ENCODE measurements at regions not wholly inside any gene's neighbourhood (a gene's known extent, or its start where the extent isn't known, plus 50 kb on each side); places are given as distances from the start of the nearest gene placed in this dataset.

- in situ Hi-C loops (cut with HindIII; ENCODE audit: low pct_ligation_motif_present, low pct_unique_long_range_greater_than_20kb, low sequenced_read_pairs) = no loop called here
- no peak for DNase-seq
Observed at GRCh38 chr9:88237479-88237961, 99.2 kb upstream of the SPATA31C2 start.

DNA sequence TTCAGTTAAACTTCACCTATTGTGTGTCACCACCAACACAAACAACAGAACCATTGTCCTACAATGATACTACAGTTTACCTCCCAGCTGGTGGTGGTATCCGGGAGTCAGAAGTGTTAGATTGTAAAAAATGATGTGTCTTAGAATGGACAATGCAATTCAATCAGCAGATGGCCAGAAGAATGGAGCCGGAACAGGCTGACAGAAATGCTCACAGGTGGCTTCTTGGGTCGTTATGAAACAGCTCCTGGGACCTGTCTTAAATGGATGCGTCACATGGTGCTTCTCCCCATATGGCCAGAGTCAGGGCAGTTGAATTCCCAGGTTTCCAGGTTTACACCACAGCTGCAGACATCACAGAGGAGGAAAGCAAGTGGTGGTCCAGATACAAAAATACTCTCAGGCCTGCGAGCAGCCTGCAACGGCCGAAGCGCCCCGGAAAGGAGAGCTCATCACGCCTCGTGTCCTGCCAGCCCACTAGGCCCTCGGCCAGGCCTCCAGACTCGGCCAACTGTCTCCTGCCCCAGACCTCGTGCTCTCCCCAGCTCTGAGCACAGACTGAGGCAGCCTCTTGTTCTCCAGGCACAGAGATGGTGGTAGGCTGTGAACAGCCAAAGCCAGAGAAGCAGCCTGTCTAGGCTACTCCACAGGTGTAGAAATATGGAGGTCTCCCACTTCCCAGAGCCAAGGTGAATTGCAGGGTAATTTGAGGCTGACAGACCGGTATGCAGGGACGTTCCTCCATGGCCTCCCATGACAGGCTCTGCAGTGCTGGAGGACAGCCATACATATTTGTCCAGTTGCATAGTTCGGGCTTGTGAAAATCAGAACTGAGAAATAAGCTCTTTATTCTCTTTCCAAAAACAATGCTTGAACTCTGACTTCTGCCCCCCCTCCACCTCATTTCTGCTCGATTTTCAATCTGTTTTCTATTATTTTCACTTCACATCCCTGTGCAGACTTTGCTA is 98.5 kb upstream of the SPATA31C2 start:
- in situ Hi-C loops (cut with HindIII; ENCODE audit: low pct_ligation_motif_present, low pct_unique_long_range_greater_than_20kb, low sequenced_read_pairs) = no loop called here
- no peak for DNase-seq

DNA sequence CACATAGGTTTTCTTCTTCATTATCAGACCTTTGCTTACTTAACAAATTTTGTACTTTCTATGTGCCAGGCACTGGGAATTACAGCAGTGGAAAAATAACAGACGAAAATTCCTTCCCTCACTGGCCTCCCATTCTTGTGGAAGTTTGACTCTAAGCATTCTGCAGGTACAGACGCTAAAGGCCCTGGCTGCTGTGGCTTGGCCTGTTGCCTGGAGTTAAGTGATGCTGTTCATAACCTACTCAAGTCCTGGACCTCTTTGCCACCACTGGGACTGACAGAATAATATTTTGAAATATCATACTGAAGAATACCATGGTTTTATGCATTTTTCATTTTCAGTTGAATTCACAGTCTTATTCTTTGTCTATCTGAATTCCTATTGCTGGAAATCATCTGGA is 97.3 kb upstream of the SPATA31C2 start:
- in situ Hi-C loops (cut with HindIII; ENCODE audit: low pct_ligation_motif_present, low pct_unique_long_range_greater_than_20kb, low sequenced_read_pairs) = no loop called here
- no peak for DNase-seq

DNA sequence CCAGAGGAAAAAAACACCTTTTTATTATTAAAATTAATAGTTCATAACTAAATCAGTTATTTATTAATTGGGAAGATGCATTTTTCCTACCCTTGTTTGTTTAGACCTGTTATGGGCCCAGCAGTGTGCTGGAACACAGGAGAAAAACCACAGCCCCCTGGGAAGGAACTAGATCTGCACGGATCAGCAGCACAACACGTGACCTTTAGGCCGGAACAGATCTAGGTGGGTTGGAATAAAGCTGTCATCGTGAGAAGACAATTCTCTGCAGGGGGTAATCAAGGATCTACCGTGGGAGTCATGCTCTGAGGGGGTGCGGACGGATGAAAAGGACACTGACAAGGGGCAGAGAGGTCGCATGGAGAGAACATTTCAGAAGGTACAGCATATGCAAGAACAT is 95.8 kb upstream of the SPATA31C2 start:
- in situ Hi-C loops (cut with HindIII; ENCODE audit: low pct_ligation_motif_present, low pct_unique_long_range_greater_than_20kb, low sequenced_read_pairs) = no loop called here
- no peak for DNase-seq

DNA sequence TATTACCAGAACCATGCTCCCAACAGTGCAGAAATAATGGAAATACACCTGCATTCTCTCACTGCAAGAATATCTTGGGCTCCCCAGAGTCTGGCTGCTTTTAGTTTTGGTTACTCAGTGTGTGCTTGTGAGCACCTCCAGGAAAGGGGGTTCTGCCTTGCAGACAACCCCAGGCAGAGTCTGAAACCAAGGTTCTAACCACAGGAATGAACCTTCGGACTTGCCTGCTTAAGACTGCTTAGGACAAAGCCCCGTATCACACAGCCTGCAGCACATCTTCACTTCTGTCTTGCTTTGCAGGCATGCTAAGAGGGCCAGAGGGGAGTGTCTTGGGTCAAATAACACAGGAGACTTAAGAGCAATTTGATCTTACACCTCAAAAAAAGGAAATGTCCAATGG is 94.8 kb upstream of the SPATA31C2 start:
- in situ Hi-C loops (cut with HindIII; ENCODE audit: low pct_ligation_motif_present, low pct_unique_long_range_greater_than_20kb, low sequenced_read_pairs) = no loop called here
- DNase-seq = no peak

GRCh38 chr9:88230612-88231011 is 92.3 kb upstream of the SPATA31C2 start:
- no peak for DNase-seq
- in situ Hi-C loops (cut with HindIII; ENCODE audit: low pct_ligation_motif_present, low pct_unique_long_range_greater_than_20kb, low sequenced_read_pairs) = no loop called here

GRCh38 chr9:88229434-88229833 is 91.2 kb upstream of the SPATA31C2 start:
- in situ Hi-C loops (cut with HindIII; ENCODE audit: low pct_ligation_motif_present, low pct_unique_long_range_greater_than_20kb, low sequenced_read_pairs) = no loop called here

GRCh38 chr9:88224938-88225337 is 86.7 kb upstream of the SPATA31C2 start:
- DNase-seq = no peak
- in situ Hi-C loops (cut with HindIII; ENCODE audit: low pct_ligation_motif_present, low pct_unique_long_range_greater_than_20kb, low sequenced_read_pairs) = no loop called here

More at GRCh38 chr9:88229434-88229833, 91.2 kb upstream of the SPATA31C2 start:
- no peak for DNase-seq

DNA sequence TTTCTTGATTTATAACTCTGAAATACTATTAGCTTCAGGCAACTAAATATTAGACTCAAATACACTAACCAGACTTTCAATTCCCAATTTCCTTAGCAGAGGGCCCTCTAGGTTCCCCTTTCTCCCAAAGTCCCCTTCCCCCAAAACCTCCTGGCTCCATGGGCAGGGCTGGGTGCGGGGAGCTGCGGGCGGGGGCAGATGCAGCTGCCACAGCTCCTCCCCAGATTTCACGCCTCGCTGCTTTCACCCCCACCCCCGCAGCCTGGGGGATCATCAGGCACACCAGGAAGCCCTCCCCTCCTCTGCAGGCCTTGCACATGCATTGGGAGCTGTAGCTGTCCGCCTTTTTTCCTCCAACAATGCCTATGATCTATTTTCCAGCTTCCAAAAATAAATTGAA is 82.8 kb upstream of the SPATA31C2 start:
- in situ Hi-C loops (cut with HindIII; ENCODE audit: low pct_ligation_motif_present, low pct_unique_long_range_greater_than_20kb, low sequenced_read_pairs) = no loop called here
- DNase-seq = no peak

DNA sequence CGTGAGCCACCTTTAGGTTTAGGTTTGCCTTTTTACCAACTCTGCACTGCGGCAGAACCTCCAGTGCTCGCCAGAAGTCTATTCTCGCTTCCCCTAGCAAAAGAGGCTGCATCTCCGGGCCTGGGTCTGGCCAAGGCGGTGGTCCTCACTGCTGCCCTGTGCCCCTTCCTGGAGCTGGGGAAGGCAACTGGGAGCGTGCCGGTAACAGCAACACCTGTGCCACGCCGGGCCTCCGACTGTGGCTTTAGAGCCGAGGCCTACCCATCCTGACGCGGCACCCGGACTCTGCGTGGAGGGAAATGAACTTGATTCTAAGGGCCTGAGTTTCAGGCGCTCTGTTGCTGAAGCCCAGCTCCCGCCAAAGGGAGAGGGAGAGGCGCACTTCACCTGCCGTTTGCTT is 82.4 kb upstream of the SPATA31C2 start:
- in situ Hi-C loops (cut with HindIII; ENCODE audit: low pct_ligation_motif_present, low pct_unique_long_range_greater_than_20kb, low sequenced_read_pairs) = no loop called here
- no peak for DNase-seq

DNA sequence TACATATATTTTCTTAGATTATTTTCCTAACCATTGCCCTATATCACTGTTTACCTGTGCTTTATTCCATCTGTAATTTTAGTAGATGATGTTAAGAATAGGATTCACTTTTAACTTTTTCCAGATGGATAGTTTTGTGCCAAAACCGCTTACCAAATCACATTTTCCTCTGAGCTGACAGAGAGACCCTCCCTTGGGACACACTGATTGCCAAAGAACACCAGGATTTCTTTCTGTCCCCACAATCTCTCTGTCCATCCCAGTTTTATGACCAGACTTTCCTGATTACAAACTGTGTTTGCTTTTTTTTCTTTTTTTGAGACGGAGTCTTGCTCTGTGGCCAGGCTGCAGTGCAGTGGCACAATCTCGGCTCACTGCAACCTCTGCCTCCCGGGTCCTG is 81.3 kb upstream of the SPATA31C2 start:
- no peak for DNase-seq
- in situ Hi-C loops (cut with HindIII; ENCODE audit: low pct_ligation_motif_present, low pct_unique_long_range_greater_than_20kb, low sequenced_read_pairs) = no loop called here

DNA sequence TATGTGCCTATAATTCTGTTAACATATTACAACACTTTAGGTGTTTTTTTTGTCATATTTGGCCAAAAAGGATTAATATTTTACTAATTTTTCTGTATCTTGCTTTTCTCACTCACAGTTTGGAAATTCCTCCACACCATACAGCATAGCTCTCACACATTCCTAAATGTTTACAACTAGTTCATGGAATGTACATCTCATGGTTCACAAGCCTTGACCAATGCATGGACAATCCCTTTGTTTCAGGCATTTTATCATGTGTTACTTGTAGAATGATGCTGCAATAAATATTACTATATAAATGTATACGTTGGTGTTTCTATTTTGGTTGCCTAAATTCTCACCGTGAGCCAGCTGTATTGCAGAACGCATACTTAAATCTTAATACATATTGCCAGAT is 80.5 kb upstream of the SPATA31C2 start:
- in situ Hi-C loops (cut with HindIII; ENCODE audit: low pct_ligation_motif_present, low pct_unique_long_range_greater_than_20kb, low sequenced_read_pairs) = no loop called here
- peak; percentile 17 for DNase-seq

DNA sequence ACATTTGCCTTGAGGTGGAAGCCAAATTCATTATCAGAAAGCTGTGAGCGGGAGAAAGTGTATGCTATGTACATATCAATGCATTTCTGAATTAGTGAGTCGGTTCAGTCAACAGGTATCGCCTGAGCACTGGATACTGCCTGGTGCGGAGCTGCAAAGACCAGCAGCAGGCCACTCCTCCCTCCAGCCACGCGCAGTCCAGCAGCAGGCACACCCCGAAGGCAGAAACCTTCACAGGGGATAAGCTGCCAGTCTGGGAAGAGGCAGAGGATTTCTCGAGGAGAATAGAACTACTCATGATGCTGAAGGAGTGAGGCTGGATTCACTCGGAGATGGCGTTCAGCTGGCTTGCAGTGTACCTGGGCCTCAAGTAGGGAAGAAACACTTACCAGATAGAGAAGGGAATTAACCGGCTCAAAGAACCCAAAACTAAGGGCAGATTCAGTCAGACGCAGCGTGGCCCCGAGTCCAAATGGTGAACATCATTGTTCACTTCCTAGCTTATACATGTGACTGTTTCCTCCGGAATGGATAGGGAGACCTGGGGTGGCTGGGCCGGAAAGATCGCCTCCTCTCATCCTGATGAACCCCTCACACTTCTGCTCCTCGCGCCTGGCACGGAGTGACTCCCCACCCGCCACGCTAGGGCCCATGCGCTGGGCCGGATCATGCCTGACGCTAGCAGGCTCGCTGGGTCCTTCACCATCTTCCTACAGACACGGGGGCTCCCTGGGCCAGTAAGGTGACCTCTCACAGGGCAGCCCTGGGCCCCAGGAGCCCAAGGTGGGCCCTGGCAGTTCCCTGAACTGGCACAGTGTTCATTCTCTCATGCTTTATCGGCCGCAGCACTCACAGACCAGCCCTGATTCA is 78.1 kb upstream of the SPATA31C2 start:
- in situ Hi-C loops (cut with HindIII; ENCODE audit: low pct_ligation_motif_present, low pct_unique_long_range_greater_than_20kb, low sequenced_read_pairs) = no loop called here
- no peak for DNase-seq

DNA sequence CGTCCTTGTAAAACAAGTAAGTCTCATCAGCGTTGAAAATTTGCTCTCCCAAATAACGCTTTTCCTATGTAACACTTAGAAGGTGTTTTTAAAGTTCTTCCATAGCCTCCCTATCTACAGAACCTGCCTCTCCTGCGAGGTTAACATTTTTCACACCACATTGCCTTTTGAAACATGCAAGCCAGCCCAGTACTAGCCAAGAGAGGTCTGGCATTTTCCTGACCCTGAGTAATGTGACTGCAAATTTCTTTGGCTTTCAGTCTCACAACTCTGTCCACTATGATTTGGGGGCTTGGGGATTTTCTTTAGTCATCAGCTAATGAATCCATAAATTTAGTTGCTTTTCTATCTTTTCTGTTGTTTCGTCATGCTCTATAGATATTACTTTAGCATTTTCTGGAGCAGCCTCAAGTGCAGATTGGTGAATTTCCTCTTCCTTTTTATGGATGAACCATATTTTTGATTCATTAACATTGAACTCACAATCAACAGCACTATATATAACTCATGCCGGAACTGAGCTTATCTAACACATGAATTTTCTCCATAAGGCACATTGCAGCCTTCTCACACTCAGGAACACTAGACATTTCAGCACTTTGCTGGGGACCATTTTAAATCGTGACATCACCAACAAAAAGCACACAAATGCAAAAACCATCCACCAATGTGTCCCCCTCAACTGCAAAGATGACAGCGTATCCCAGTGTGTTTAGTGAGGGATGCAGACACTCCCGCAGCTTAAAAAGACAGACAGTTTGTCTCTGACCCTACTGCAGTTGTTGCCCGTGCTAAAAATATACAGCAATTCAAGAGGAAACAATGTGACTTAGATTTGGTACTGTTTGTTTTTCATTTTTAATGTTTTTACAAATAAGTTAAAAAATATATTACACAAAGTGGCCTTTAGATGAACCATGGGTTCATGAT is 77.2 kb upstream of the SPATA31C2 start:
- in situ Hi-C loops (cut with HindIII; ENCODE audit: low pct_ligation_motif_present, low pct_unique_long_range_greater_than_20kb, low sequenced_read_pairs) = no loop called here
- no peak for DNase-seq

DNA sequence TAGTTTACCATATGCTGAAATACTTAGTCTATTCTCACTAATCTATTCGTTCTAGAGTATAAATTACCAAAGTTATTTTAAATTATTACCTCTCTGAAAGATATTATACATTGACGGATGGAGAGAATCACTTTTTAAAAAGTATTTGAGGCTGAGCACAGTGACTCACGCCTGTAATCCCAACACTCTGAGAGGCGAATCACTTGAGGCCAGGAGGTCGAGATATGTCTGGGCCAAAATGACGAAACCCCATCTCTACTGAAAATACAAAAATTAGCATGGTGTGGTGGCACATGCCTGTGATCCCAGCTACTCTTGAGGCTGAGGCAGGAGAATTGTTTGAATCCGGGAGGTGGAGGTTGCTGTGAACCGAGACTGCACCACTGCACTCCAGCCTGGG is 64.0 kb upstream of the SPATA31C2 start:
- in situ Hi-C loops (cut with HindIII; ENCODE audit: low pct_ligation_motif_present, low pct_unique_long_range_greater_than_20kb, low sequenced_read_pairs) = no loop called here
- no peak for DNase-seq

GRCh38 chr9:88198341-88198807 is 60.1 kb upstream of the SPATA31C2 start:
- DNase-seq = peak; percentile 8
- in situ Hi-C loops (cut with HindIII; ENCODE audit: low pct_ligation_motif_present, low pct_unique_long_range_greater_than_20kb, low sequenced_read_pairs) = no loop called here

GRCh38 chr9:88197781-88198340 is 59.6 kb upstream of the SPATA31C2 start:
- DNase-seq = peak; percentile 12
- in situ Hi-C loops (cut with HindIII; ENCODE audit: low pct_ligation_motif_present, low pct_unique_long_range_greater_than_20kb, low sequenced_read_pairs) = no loop called here

DNA sequence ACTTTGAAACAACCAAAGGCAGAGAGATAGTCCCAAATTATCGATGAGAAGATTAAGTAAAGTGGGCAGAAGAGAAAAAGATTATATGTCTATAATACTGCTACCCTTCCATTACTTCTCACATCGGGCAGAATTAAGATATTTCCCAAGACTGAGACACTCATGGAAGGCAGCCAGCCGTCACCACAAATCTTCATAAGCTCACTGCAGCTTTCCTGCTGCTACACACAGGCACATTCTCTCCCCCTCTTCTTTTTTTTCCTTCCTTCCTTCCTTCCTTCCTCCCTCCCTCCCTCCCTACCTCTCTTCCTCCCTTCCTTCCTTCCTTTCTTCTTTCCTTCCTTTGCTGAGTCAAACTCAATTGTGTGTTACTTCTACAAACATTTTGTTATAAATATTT is 58.7 kb upstream of the SPATA31C2 start:
- no peak for DNase-seq
- in situ Hi-C loops (cut with HindIII; ENCODE audit: low pct_ligation_motif_present, low pct_unique_long_range_greater_than_20kb, low sequenced_read_pairs) = no loop called here
